Hepatocyte (in vitro differentiated cells): ENCODE measurements at regions not wholly inside any gene's neighbourhood (a gene's known extent, or its start where the extent isn't known, plus 50 kb on each side); places are given as distances from the start of the nearest gene placed in this dataset.

Experiments used
- EZH2 ChIP-seq: fragments of 200-600 bp; sonication (generic); IDR thresholded peaks from 2 replicates; pipeline ENCODE4 v1.6.1; 2016; ENCODE audit warnings: antibody characterized with exemption, mild to moderate bottlenecking, borderline replicate concordance
- TF ChIP-seq, protein P1 (sequence below): fragments of 200-600 bp; sonication (generic); IDR thresholded peaks from 2 replicates; pipeline ENCODE4 v1.5.1; 2016; ENCODE audit warnings: antibody characterized with exemption, mild to moderate bottlenecking; ENCODE audit not compliant: poor library complexity

DNA sequence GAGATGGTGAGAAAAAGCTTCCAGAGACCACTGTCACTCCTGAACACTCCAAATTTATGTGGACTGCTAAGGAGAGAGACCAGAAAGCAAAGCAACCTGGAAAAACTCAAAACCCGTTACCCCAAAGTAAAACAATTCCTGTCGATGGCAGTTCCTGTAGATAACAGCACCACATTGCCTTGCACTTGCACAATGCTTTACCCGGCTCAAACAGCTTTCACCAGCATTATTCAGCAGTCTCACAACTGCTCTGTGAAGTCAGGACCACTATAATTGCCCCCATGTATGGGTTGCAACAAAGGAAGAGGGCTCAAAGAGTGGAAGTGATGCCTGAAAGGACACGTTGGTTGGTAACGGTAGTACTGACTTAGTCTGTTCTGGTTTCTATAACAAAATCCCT, 234.8 kb downstream of the BCOR start:
- TF ChIP-seq, protein P1, sequence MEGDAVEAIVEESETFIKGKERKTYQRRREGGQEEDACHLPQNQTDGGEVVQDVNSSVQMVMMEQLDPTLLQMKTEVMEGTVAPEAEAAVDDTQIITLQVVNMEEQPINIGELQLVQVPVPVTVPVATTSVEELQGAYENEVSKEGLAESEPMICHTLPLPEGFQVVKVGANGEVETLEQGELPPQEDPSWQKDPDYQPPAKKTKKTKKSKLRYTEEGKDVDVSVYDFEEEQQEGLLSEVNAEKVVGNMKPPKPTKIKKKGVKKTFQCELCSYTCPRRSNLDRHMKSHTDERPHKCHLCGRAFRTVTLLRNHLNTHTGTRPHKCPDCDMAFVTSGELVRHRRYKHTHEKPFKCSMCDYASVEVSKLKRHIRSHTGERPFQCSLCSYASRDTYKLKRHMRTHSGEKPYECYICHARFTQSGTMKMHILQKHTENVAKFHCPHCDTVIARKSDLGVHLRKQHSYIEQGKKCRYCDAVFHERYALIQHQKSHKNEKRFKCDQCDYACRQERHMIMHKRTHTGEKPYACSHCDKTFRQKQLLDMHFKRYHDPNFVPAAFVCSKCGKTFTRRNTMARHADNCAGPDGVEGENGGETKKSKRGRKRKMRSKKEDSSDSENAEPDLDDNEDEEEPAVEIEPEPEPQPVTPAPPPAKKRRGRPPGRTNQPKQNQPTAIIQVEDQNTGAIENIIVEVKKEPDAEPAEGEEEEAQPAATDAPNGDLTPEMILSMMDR, result no peak
- no peak for TF ChIP-seq EZH2
